ENCODE measurements at regions not wholly inside any gene's neighbourhood (a gene's known extent, or its start where the extent isn't known, plus 50 kb on each side); places are given as distances from the start of the nearest gene placed in this dataset.

- TF ChIP-seq CTCF (conservative IDR thresholded peaks at IDR 0.05; ENCODE audit: low read depth, low read length) (no peak), EZH2phosphoT487 (IDR thresholded peaks at IDR 0.05; ENCODE audit: borderline replicate concordance, low read length) (no peak)
These were observed 133.9 kb upstream of the RAPGEF2 start for GRCh38 chr4:158968961-158969360.

Measured in PC-3 (cell line).